ENCODE measurements at regions not wholly inside any gene's neighbourhood (a gene's known extent, or its start where the extent isn't known, plus 50 kb on each side); places are given as distances from the start of the nearest gene placed in this dataset.
A peak's percentile ranks its signal among the peaks of the same experiment; 100 is the strongest.
"Not testable (repeated sequence)": the region's sequence is repeated elsewhere in the genome, so short reads cannot be mapped to it uniquely, and the experiment has no call there.

DNA sequence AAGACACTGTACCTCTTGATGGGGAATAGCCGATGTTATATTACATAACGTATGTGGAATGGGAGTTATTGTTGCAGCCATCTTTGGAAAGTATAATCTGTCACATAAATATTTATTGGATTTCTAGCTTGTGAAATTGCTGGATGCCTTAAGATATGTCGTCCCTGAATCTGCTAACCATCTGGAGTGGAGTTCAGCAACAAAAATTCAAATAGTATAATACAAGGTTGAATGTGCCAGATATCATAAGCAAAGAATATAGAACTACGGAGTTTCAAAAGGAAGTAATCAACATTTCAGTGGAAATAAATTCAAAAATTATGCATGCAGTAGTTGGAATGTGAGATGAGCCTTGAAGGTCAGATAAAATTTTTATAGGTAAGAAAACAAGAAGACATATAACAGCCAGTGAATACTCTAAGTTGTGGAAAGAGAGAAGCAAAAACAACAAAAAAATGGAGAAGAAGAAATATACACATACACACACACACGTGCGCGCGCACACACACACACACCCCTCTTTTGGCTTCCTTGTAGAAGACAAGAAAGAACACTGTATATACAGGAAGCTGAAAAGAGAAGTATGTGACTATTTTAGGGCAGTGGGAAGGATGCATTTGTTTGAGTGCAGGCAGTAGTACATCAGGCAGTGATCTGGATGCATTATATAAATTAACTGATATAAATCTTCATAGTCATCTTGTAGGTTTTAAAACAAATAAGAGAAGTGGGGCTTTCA lies 516.7 kb downstream of the KCNT2 start:
- no peak for DNase-seq (ENCODE audit: low read depth)

DNA sequence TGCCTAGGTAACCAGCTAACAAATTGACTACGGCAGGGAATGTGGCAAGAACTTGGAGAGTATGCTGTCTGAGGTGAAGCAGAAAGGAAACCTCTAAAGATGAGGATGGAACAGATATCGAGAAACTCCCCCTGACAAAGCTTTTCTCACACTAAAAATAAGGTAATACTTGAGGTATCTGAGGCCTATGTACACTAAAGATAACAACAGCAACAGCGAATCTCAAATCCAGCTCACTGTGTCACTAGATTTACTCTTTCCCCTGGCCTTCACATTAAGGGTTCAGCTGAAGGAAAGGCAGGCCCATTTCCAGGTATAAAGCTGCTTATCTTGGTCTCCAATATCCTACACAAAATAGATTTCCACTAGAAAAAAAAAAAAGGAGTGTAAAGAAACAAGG lies 518.0 kb downstream of the KCNT2 start:
- DNase-seq (ENCODE audit: low read depth): no peak

GRCh38 chr1:196088541-196088940 lies 519.7 kb downstream of the KCNT2 start:
- no peak for DNase-seq (ENCODE audit: low read depth)

DNA sequence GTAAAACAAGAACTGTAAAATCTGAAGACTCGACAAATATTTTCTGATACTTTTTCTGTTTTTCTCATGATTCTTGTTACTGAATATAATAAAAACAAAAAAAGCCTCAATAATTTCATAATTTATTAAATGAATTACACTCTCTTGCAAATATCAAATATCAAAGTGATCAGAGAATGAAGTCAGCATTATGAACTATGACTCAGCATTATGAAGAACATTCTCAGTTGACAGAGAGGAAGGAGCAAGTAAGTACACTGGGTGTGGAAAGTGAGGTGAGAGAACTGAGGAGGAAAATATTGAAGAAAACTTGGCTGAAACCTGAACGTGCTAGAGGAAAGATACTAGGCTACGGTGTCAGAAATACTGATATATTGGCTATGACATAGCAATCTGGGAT lies 529.5 kb downstream of the KCNT2 start:
- peak; percentile 11 for DNase-seq (ENCODE audit: low read depth)

DNA sequence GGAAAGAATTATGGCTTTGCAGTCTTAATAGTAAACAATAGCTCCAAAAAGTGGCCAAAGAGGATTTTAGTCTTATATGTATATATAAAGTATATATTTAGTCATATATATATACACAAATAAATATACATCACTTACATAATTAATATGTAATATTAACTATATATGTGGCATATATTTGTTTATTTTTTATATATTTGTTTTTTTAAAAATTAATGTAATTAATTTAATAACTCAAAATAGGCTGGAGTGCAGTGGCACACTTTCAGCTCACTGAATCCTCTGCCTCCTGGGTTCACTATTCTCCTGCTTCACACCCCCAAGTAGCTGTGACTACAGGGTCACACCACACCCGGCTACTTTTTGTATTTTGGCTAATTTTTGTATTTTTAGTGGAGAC lies 532.6 kb downstream of the KCNT2 start:
- DNase-seq (ENCODE audit: low read depth): no peak

DNA sequence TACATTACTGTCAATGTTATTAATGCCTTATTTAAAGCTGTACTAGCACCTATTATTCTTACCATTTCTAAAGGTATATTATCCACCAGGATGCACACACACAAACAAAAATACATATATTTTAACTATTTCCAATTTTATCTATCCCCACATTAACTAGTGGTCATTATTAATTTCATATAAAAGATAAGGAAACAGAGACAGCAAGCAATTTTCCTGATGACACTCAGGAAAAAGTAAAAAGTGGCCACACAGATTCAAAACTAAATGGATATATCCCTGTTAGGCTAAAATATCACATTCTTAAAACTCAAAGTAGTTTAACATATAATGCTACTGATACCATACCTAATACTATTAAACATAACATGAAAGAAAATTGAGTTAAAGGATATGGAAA lies 534.1 kb downstream of the KCNT2 start:
- no peak for DNase-seq (ENCODE audit: low read depth)

DNA sequence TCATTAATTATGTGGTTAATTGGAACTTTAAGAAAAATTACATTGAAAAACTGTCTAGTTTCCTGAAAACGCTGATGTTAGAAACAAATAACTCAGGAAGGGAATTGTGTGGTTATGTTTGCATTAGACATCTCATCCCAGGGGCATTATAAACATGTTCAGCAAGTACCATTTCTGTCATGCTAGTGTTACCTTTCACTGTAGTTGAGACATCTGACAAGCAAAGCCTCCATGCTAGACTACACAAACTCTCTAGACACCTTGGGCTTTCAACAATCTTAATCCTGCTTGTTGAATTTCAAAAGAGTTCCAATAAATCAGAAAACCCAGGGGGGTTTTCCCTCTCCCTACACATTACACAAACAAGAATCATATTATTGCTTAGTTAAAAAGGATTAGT lies 536.8 kb downstream of the KCNT2 start:
- DNase-seq (ENCODE audit: low read depth): no peak

- DNase-seq (ENCODE audit: low read depth): no peak
These were observed 537.3 kb downstream of the KCNT2 start for GRCh38 chr1:196070940-196071339.

GRCh38 chr1:196063952-196064351 lies 544.3 kb downstream of the KCNT2 start:
- no peak for DNase-seq (ENCODE audit: low read depth)

GRCh38 chr1:196063294-196063693 lies 544.9 kb downstream of the KCNT2 start:
- no peak for DNase-seq (ENCODE audit: low read depth)

GRCh38 chr1:196060539-196060938 lies 547.7 kb downstream of the KCNT2 start:
- DNase-seq (ENCODE audit: low read depth): no peak

GRCh38 chr1:196059210-196059609 lies 549.0 kb downstream of the KCNT2 start:
- DNase-seq (ENCODE audit: low read depth): no peak

DNA sequence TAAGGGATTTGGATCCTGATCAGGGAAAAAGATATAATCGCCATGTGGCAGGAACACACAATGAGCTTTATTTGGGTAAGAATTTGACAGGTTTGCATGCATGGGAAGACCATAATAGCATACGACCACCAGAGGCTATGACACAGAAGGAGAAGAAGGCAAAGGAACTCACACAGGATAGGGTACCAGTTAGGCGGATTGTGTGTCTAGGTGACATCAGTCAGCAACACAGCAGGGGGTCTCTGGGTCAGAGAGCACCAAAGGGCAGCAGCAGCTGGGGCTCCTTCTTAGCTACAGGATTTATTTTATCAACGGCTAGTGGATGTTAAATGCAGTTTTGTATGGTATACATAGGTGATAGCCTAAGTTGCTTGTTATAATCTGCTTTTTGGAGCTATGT lies 551.3 kb downstream of the KCNT2 start:
- DNase-seq (ENCODE audit: low read depth): no peak

- DNase-seq (ENCODE audit: low read depth): no peak
These were observed 558.8 kb downstream of the KCNT2 start for GRCh38 chr1:196049407-196049806.

GRCh38 chr1:196043268-196043667 lies 565.0 kb downstream of the KCNT2 start:
- DNase-seq (ENCODE audit: low read depth): no peak

DNA sequence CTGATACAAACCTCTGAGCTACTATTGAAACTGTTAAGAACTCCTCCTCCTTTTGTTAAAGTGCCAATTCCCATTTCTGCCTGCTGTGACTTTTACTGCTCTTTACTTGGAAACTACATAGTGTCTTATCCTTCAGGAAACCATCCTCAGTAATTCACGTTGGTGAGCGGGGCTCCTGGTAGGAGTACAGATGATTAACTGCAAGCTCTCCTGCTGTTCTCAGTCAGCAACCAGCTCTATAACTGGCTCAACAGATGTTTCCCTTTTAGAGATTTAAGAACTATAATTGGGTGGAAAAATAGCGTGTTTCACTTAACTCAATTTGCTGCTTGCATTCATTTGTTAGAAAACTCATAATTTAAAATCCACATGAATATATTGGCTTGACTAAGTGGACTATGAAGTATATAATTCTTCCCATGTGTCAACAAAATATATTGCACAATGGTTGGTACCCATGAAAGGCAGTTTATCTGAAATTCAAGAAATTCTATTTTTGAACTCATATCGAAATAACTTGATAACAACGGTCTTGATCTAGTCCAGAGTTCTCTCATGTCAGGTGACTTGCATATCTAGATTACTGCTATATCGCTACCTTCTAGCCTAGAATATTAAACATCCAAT lies 574.0 kb downstream of the KCNT2 start:
- DNase-seq (ENCODE audit: low read depth): no peak

- not testable (repeated sequence) for DNase-seq (ENCODE audit: low read depth)
These were observed 576.9 kb downstream of the KCNT2 start for GRCh38 chr1:196031387-196031786.

- DNase-seq (ENCODE audit: low read depth): no peak
These were observed 577.8 kb downstream of the KCNT2 start for GRCh38 chr1:196030455-196030854.

DNA sequence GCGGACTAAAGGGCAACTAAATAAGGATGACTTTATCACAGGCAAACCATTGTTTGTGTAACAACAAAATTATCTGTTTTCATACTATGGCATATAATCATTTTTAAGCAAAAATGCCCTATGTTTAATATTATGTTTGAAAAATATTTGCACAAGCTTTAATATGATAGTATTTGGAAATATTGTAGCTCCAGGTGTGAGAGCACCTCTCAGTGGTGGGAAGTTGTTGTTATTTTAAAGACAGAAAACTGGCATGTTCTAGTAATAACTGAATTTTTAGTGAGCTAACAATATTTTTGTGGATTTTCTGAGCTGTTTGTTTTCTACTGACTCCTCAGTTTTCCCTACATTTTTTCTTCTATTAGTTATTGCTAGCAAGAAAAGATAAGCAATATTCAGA lies 578.8 kb downstream of the KCNT2 start:
- DNase-seq (ENCODE audit: low read depth): no peak

DNA sequence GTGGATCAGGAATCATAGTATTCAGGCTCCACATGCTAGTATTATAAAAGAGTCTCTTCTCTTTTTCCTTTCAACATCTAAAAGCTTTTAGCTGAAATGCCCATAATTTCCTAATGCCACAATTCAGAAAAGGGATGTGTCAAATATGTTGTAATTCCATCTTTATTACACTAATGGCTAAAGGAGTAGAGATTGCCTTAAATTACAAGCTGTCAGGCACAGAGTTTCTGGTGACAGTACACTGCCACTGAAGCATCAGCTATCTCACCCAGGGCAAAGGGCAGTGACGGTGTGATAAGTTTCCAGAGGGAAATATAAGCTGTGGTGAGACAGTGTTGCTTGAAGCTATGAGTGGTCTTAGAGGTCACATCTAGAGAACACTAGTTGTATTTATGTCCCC lies 581.1 kb downstream of the KCNT2 start:
- no peak for DNase-seq (ENCODE audit: low read depth)

GRCh38 chr1:196021174-196021573 lies 587.1 kb downstream of the KCNT2 start:
- DNase-seq (ENCODE audit: low read depth): not testable (repeated sequence)

DNA sequence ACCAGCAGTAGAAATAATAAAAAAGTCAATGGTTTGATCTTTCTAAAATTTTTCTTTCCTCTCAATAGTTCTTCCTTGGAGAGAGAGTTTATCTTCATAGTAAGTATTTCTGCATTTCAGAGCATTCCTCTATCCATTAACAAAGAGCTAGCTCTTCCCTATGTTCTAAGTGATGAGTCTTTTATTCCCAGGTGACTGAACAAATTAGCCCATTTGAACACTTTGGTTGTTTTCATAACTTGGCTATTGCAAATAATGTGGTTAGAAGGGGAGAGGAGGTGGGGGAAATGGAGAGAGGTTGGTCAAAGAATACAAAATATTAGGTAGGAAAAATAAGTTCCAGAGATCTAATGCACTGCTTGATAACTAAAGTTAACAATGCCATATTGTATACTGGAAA lies 598.9 kb downstream of the KCNT2 start:
- DNase-seq (ENCODE audit: low read depth): no peak

- DNase-seq (ENCODE audit: low read depth): no peak
These were observed 600.5 kb downstream of the KCNT2 start for GRCh38 chr1:196007763-196008162.

All from HT1080 (cell line).